Endometrium (tissue), 2 donors: ENCODE measurements at regions not wholly inside any gene's neighbourhood (a gene's known extent, or its start where the extent isn't known, plus 50 kb on each side); places are given as distances from the start of the nearest gene placed in this dataset.
A peak's percentile ranks its signal among the peaks of the same experiment; 100 is the strongest.

Experiments used
- FAIRE-seq: peaks from 2 replicates; lab custom pipeline; 2012; peaks lifted over from hg19 to GRCh38; lab: Jason Lieb, UNC
- donor health status: control.
- donor health status: control.

DNA sequence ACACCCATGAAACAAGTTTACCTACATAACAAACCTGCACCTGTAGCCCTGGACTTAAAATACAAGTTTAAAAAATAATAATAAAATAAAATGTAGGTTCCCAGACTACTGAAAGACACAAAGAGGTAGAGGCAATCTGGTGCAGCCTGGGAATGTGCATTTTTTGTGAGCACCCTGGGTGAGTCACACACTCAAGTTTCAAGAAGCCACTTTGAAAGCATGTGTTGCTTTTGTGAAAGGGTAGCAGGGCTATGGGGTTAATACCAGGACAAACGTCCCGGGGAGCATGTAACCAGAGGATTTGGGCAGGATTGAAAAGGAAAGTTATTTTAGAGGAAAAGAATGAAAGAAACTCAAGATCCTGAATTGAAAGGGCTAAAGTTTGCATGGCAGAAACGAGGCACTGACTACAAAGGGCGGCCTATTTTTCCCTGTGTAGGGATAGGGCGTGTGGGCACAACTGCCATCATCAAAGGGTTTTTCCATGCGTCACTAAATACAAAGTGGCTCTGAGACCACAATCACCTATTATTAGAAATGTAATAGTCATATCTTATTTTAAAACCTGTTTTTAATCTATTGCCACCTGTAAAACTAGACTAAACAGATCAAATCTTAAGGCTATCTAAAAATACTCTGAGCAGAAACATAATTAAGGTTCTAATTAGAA, 314.9 kb downstream of the COG6 start:
- peak; percentile 29 for FAIRE-seq

GRCh38 chr13:39971526-39971925, 316.1 kb downstream of the COG6 start:
- no peak for FAIRE-seq

GRCh38 chr13:39976481-39976880, 321.0 kb downstream of the COG6 start:
- no peak for FAIRE-seq

DNA sequence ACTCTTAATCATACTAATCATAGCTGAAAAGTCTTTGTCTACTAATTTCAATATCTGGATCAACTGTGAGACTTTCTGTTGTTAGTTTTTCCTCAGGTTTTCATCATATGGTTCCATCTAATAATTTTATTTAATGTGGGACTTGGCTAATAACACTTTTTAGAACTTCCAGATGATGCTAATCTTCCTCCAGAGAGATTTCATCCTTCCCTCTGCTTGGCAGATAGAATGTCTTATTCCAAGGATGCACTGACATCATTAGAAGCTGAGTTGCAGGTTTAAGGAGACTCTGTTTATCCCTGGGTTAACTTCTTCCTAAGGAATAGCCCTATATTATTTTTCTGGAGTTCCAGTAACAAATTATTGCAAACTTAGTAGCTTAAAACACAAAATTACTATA, 325.6 kb downstream of the COG6 start:
- no peak for FAIRE-seq

DNA sequence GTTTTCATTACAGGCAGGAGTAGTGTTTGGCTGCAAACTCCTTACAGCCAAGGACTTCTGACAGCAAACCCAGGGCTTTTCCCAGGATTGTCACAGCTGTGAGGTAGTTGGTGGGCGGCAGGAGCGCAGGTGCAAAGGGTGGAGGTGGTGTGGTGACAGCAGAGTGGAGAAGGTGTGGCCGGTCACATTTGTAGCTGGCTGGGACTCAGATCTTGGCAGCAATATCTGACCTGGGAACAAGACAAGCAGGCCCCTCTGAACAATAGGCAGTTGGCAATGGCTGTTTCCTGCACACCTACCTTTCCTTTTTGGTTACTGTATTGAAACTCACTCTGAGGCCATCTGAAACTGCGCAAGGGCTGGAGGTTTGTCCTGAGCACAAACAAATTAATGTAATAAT, 327.3 kb downstream of the COG6 start:
- no peak for FAIRE-seq

- FAIRE-seq, result no peak
Observed at GRCh38 chr13:39985071-39985470, 329.6 kb downstream of the COG6 start.

DNA sequence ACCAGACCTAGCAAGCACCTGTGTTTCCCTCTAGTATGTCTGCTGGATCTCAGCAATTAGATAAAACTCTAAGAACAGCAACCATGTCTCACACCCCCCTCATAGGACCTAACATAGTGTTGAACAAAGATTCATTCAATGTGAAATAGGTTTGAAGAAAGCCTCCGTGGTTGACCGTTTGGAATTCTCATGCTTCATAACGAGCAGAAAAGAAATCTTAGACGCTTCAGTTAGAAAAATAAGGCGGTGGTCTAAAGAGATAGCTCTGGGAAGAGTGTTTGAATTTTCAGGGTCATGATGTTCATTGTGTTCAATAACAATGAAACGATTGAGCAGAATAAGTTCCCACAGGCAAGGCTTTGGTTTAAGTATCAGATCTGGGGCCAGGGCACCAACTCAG, 332.9 kb downstream of the COG6 start:
- FAIRE-seq, result no peak

DNA sequence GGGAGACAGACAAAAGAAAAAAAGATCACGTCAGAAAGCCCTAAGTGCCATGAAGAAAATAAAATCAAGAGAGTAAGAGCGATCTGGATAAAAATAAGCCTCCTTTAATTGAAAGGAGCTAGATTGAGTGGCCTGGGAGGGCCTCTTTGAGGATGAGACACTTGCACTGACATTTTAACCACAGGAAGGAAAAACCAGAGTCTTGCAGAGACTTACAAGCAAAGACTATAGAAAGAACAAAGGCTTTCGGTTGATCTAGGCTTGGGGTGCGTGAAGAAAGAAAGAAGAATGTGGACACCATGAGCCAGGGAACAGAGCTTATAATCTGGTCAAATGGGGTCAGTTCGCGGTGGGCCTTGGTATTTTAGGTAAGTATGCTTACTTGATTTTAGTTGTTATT, 342.7 kb downstream of the COG6 start:
- FAIRE-seq, result no peak

DNA sequence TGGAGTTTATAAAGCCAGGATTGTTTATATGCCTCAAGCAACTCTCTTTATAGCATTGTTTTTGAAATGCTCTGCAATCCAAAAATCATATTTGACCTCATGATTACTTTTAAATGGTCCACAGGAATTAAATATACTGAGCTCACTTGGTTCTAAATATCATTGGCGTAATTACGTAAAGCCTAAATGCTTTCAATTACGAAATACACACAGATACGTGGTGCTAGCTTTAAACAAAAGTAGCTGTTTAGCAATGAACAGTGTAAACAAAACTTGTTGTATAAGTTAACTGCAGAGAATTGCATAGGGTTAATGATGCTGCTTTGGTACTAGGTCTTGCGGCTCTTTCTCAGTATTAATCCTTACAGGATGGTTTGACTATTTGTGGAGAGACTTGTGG, 346.6 kb downstream of the COG6 start:
- FAIRE-seq, result no peak

- FAIRE-seq, result no peak
Observed at GRCh38 chr13:40013554-40013953, 358.1 kb downstream of the COG6 start.

DNA sequence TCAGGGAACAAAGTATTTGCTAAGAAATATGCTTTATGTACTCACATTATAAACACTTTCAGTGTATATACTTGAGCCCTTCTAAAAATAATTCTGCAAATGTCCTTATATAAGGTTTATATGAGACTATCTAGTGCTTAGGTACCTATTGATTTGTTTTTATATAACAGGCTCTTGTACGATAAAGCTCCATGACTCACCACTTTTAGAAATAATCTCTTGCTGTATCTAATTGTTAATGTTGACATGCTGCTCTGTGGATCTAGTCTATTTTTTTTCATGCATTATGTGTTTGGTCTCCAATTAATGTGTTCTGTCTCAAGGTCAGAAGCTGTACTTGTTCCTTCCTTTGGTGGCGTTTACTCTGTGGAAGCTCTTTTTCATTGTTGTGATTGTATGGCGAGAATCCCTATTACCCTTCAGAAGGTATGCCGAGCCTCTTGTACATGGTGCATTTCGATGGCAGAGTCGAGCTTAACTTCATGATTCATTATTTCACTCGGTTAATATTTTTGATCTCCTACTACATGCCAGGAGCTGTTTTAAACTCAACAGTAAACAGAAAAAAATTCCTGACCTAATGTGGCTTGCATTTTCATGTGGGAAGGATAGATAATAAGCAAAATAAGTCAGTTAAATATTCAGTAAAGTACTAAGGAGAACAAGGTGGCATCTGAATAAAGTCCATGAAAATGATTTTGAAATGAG, 361.6 kb downstream of the COG6 start:
- no peak for FAIRE-seq

GRCh38 chr13:40017662-40018262, 362.3 kb downstream of the COG6 start:
- no peak for FAIRE-seq

DNA sequence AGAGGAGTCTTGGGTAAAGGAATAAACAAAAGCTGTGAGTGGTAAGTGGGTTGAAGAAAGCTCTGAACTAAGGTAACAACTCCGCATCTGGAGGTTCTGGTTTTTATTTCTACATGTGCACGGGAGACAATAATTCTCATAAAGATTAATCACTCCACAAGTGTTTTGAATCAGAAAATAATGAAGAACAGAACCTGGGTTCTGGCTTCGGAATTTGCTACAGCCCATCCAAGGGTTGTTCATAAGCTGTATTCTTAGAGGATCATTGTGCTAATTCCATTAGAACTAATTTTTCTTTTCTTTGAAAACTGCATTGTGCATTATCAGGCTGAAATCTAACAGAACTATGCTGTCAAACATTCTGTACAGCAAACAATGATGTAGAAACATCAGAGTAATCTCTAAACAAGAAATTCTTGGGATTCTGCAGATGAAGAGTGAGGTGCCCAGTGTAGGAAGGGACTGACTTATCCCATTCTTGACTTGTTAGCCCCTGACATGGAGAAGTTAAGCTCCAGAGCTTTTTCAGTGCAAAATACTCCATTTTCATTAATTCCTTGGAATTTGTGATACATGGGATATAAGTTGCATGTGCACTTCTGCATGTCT, 368.2 kb downstream of the COG6 start:
- peak; percentile 23 for FAIRE-seq

- FAIRE-seq, result no peak
Observed at GRCh38 chr13:40024204-40024966, 368.9 kb downstream of the COG6 start.

- no peak for FAIRE-seq
Observed at GRCh38 chr13:40024967-40025714, 369.7 kb downstream of the COG6 start.

- no peak for FAIRE-seq
Observed at GRCh38 chr13:40026174-40026585, 370.7 kb downstream of the COG6 start.

DNA sequence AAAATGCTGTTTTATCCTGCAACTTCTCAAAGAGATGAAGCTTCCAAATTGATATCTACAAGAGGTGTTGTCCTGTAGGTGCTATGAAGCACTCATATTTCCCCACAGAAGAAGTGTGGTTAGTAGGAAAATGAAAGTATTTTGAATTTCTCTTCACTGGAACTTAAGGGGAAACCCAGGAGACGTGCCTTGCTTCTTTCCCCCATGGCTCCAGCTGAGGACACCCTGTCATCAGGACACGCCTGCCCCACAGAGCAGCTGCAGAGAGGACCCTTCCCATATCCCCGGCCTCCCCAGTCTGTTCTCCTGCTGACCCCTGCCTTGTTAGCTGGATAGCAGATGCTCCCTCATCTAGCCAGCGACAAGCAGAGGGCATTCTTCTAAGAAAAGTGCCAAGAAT, 371.3 kb downstream of the COG6 start:
- no peak for FAIRE-seq

GRCh38 chr13:40028446-40028845, 373.0 kb downstream of the COG6 start:
- FAIRE-seq, result no peak

GRCh38 chr13:40031031-40031430, 375.6 kb downstream of the COG6 start:
- no peak for FAIRE-seq

DNA sequence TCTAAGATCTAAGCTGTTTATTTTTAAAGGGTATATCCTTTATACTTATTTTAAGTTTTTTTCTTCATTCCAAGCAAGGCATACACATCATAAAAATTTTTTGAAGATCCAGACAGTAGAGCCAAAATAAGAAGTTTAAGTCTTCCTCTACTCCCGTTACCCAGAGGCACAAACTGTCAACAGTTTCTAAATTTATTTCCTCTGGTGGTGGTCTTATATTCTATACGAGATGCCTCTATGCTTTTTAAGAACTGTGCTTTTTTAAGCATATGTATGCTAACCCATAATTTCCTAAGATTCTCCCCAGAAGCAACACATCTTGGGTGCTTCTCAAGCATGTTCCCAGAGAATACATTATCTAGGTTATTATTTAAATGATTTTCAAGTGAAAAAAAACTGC, 383.6 kb downstream of the COG6 start:
- FAIRE-seq, result no peak

DNA sequence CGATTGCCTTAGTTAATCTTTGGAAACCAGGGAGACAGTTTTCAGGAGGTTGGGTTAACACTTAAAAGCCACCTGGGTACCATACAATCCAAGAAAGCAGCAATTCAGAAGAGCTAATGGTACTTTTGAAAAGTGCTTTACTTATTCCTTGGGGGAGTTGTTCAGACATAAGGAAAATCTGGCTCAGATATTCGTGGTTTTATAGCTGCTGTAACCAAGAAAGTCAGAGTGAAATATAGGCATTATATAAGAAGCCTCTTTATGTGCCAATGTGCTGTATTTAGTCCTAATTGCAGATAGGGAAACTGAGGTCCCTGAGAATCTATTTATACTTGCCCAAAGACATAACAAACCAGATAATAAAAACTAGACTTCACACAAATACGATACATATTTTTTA, 387.5 kb downstream of the COG6 start:
- FAIRE-seq, result no peak

DNA sequence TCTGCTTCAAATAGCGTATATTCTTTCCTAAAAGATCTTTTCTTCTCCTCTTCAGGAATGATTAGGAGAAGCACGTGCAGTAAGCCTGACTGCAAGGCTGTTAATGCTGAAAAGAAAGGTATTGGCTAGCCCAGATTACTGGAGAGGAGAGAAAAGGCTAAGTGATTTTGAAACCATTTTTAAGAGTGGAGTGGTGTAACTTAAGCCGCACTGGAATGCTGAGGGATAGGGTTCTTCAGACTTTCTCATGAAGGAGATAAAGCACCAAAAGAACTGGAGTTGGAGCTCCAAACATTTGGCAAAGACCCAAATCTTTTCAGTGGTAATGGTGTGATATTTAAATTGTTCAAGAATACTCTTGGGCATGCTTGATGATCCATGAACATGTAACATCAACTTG, 388.3 kb downstream of the COG6 start:
- FAIRE-seq, result no peak
